GM21526 (cell line): ENCODE measurements at regions not wholly inside any gene's neighbourhood (a gene's known extent, or its start where the extent isn't known, plus 50 kb on each side); places are given as distances from the start of the nearest gene placed in this dataset.

ENCODE experiments used
- ATAC-seq: cut with Tn5 transposase; IDR thresholded peaks from one replicate; pipeline ENCODE4 v1.9.1; 2021; ENCODE audit warnings: moderate library complexity; ENCODE audit not compliant: unreplicated experiment, low FRiP score

DNA sequence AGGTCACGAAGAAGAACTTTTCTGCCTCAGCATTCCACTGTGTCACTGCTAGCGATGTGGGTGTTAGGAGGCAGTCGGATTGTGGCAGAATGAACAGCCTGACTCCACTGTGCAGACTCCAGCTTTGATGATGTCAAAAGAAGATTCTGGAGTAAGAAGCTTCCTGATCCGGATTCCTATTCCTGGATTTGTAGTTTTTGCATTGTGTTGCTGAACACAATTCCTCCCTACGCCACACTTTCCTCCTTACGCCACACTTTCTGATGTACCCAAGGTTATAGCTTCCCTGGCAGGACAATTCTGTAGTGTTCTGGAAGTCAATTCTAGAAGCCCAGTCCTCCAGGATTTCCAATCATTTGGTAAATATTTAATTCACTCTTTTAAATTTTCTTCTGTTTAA, 665.2 kb upstream of the ADGRL2 start:
- ATAC-seq: no peak

DNA sequence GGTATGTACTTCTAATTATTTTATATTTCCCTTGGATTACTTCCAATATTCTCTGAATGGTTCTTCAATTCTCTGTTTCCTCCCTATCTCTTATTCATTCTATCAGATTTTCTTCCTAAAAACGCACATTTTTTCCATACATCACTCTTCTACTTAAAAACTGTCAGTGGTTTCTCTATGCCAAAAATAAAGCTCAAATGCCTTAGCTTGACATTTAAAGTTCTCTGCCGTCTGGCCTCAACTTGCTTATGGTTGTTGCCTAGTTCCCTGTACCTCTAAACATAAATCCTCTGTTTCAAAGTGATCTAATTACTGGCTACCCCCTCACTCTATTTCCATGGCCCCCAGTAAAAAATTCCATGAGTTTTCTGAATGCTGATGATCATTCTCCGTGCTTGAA, 671.0 kb upstream of the ADGRL2 start:
- ATAC-seq: no peak

DNA sequence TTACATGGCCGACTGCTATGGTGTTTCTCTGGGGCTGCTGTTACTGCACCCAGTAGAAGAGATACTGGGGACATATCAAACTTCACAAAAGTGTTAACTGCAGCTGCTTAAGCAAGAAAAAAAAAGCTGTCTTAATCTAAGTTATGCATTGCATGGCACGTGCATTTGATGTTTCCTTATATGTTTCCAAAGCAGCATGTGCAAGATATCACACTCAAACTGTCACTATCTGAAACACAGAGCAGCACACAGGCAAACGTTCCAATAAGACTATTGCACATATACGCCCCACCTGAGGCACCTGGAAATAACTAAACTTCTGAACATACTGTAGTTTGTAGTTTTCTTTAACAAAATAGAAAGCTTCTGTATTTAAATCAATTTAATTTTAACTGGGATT, 671.4 kb upstream of the ADGRL2 start:
- no peak for ATAC-seq

DNA sequence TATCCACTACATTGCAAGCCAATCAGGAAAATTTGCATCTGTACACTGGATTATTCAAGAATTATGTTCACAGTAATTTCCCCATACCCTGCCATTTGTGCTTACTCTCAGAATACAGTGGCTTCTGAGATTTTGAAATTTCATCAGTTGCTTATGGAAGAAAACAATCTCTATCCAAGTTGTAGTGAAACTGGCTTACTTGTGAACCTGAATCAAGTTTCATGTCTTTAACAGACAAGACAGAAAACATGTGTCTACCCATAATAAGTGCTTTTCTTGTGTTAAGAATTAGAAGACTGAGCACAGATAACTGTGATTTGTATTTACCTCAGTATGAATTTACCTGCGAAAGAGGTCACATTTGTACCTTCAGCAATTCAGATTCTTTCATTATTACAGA, 672.7 kb upstream of the ADGRL2 start:
- no peak for ATAC-seq

DNA sequence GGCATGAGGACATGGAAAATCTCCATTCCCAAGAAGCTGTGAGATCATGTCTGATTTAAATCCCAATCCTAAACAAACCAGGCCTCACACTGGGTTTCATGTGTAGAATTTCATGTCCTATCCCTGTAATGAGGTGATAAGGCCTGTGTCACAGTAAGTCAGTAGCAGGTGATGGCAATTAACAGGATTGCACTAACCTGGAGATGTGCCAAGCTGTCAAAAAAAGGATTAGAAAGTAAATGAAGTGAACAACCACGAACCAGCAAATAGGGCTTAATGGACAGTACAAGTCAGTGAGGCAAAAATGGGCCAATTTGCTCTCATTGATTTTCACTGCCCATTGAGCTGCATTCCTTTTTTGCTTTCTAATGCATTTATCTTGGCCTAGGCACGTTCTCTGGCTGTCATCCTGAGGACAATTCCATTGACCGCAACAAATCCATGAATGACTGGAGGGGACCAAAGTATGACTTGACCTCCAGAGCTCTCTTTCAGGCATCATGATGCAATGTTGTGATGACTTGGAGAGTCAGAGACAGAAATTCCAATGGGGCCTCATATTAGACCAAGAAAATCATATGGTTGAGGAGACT, 673.6 kb upstream of the ADGRL2 start:
- no peak for ATAC-seq

DNA sequence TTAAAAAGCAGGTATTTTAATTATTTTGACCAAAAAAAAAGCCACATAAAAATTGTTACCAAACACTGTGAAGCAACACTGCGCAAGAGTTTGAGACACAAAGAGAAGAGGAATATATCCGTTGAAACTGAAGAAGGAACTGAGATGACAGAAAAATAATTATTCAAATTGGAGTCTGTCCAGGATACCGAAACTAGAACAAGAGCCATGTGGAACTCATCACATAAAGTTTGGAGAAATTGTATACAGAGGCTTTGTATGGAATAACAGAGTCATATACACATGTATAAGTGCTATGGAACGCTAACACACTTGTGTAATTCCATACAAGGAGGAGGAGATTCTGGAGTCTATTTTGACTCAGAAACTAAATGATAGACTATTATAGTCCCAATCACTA, 675.1 kb upstream of the ADGRL2 start:
- no peak for ATAC-seq

DNA sequence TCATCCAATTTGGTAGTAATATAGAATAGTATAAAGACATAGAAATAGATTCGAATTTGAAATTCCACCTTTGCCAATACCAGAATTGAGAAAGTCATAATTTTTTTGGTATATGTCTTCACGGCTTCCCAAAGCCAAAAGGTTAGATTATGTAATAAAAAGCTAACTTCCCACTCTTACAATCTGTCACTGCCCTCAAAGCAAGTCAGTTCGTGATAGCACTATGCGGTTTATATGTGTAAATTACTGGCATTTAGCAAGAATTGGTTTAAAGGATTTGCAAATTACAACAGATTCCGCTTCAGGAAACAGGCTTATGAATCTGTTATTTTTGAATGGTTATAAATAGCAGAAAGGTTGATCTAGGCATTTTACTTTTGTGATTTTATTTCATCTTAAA, 679.4 kb upstream of the ADGRL2 start:
- no peak for ATAC-seq

DNA sequence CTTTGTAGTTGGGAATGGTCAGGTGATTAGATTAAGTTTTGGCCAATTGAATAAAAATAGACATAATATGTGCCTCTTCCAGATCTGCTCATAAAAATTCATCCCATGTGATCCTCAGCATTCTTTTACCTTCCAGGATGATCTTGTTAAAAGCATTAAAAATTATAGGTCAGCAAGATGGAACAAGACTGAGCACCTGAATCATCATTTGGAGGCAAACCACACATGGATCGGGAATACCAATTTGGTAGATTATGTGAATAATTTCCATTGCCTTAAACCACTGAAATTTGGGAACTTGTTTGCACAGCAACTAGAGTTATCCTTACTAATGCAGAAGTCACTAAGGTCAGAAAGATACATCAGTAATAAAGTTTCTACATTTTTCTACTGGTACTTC, 681.4 kb upstream of the ADGRL2 start:
- no peak for ATAC-seq

DNA sequence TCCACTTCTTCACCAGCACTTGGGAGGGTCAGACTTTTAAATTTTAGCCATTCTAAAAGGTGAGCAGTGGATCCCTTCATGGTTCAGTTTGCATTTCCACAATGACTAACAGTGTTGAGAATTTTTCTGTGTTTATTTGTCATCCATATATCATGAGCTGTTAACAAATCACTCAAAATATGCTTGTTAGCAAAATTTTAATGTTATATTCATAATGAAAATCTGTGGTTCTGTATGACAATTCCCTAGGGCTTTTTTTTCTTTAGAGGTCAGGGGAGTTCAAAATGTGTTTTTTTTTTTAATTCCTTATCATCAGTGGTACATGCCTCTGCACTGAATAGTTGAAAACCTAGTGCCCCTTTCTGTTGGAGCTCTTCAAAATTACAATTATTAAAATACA, 682.2 kb upstream of the ADGRL2 start:
- ATAC-seq: no peak

DNA sequence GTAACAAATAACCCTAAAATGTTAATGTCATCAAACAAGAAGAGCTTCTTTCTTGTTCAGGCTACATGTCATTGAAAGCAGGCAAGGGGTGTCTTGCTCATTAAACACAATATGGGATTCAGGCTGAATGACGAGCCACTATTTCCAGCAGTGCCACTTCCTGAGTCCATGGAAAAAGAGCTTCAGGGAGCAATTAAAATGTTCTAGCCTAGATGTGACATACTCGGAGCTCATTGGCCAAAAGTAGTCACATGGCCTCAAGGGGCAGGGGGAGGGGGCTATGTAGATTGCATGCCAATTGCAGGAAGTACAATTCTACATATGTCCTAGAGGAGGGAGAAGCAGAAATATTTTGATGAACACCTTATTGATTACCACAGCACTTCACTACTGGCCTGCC, 685.3 kb upstream of the ADGRL2 start:
- no peak for ATAC-seq

DNA sequence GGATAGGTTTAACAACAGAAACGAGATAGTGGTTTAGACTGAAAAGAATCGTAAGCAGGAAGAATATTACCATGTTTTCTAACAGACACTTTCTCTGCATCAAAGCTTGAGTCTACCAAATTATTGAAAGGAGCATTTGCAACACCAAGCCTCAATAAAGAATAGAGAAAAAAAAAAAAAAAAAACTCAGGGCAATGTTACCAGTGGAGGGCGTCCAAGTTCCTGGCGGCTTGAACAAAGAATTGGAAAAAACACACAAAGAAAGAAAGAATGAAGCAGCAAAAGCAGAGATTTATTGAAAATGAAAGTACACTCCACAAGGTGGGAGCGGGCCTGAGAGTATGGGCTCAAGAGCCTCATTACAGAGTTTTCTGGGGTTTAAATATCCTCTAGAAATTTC, 686.5 kb upstream of the ADGRL2 start:
- ATAC-seq: no peak

DNA sequence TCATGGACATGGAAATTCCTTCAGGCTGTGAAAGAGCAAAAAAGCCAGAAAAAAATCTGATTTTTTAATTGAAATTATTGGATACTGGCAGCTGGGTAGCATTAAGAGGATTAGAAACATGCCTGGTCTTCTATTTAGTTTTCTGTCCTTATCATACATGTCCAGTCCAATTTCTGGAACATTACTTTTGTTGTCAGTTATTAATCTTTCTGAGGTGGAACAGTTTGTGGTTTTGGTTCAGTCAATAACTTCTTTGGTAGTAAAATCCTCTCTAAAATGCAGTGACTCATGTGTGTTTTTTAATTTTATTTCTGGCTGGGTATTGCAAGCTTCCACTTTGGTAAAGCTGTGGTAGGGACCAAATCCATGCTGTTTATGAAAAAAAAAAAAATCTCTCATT, 687.0 kb upstream of the ADGRL2 start:
- ATAC-seq: no peak

DNA sequence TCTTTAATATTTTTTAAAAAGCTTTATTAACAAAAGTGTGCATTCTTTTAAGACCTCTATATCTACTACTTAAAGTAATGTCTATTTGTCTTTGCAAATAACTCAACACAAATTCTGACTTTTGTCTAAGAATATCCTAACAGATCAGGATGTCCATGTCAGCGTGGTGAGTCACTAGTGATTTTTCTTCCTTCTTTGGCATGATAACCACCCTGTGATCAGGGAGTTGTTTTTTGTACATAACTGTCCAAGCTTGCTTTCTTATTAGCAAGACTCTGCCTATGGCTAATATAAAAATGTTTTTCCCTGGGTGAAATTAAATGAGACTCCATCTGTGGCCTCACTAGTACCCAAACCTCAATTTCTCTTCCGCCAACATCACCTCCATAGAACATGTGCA, 688.9 kb upstream of the ADGRL2 start:
- ATAC-seq: no peak

DNA sequence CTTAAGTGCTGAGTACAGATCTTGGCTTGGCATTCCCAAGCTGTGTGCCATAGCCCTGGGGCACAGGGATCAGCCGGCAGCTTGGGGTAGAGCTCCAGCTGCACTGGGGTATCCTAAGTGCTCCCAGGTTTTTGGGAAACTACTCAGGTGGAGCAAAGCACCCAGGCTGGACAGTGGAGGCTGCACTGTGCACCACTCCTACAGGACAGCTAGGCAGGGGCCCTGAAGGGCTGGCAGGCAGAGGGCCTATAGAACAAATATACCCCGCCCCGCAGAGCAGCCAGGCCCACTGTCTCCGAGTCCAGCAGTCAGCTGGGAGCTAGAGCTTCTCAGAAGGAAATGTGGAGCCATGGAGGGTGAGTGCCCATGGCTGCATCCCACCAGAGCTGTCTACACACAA, 691.7 kb upstream of the ADGRL2 start:
- no peak for ATAC-seq

DNA sequence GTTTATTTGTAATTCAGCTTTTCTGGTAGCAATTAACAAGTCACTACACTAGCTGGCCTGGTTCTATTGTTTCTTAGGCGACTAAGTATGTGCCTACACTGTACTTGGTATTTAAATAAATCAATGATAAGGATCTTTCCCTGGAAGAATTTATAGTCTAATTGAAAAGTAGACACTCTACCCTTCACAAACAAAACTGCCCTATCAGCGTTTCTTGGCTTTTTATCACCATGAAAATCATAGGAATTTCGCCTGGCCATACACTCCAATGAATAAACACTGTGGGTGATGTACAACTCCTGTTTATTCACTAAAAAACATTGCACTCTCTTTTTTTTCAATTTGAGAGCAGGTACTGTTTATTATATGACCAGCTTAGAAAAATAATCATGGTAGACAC, 702.9 kb upstream of the ADGRL2 start:
- no peak for ATAC-seq

DNA sequence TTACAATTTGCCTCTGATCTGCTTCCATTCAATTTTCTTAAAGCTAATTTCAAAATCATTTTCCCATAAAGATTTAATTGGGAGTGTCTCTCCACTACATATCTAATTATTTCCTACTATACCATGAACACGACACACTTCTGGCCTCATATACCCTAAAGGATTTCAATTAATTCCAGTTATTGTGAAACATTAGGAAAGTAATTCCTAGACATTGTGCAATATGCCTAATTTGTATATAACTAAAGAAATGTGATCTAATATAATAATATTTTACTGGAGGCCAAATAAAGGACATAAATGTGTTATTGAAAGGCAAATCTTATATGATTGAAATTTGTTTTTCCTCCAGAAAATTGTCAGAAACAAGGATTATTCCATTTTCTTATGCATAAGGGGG, 727.2 kb upstream of the ADGRL2 start:
- ATAC-seq: no peak

DNA sequence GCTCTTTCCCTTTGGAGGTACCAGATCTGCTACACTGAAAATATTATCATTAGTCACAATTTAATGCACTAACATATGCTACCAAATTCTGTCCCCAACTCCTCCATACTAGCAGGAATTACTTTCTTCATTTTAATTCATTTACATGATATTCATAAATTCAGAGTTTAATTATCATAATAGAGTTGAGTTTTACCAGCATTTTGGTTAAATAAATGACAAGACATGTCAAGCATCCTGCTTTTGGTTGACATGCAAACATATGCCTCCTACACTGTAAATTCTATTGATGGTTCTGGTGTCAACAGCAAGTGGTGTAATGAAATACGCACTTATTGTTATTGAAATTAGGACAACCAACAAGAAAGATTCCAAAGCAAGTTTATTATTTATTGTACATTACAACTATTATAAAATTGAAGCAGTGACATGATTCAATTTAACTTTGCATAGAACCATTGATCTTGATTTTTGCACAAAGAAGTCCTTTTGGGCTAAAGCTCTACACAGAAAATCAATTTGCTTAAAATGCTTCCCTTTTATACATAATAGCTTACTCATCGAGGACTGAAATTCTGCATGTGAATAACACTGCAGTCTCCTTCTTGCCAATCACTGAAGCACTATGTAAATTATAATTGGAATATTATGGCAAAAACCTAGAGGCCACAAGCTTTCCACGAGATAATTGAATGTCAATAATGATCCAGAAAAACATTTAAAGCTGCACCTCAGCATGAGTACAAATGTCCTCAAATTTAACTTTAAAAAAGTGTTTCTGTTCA, 728.6 kb upstream of the ADGRL2 start:
- no peak for ATAC-seq

DNA sequence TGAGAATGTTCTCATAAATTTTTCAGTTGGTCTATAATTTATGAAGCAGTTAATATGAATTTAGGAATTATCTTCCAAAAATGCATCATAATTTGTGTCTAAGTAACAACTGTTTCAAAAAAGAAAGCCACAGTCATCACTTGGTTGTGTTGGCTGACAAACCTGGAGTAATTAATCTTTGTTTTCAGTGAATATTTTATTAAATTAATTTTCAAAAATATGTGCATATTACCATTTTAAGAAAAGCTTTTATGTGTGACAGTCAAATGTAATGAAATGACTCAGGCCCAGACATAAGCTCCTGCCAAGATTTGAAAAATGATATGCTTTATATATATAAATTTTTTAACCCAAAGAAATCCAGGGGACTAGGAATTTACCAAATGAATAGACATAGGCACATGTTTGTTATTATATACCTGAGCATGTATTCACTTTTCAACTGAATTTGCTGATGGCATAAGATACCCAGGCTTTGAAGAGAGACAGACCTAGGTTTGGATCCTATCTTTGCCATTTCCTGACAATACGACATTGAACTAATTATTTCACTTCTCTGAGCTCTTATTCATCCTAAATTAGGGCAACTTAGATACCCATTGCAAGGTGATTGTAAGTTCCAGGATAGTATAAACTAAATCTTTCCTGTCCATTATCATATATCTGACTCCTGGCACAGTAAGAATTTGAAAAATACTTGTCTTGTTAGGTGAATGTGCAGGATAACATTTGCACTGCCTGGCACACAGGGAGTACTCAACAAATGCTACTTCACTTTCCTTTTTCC, 729.5 kb upstream of the ADGRL2 start:
- no peak for ATAC-seq

DNA sequence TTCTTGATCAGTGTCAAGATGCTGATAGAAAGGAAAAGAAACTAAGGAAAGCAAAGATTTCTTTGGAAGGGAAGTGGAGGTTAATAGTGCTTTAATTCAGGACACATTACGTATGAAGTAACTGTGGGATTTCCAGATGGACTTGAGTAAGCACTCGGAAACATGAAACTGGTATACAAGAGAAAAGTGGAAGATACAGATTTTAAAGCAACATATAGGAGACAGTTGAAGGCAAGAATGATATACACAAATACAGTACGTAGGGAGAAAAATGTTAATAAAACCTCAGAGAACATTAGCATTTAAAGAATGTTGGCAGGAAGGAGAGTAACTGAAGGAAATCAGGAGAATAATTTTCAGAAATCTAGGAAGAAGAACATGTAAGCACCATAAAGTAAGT, 730.9 kb upstream of the ADGRL2 start:
- ATAC-seq: no peak

DNA sequence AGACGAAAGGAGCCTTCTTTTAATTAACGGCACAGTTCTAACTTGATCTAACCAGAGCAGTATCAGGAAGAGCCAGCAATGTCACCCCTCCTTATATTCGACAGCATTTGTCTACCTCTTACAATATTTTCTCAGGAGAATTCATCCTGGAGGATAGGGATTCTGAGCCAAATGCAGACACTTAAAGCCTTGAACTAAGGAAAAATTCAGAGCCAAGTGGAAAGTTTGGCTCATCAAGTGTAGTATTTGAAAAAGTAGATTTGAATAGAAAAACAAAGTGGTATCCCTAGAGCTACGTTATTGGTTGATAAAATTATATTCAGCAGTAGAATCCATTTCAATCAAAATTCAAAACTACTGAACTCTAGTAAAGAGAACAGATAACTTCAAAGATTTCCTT, 732.0 kb upstream of the ADGRL2 start:
- no peak for ATAC-seq

DNA sequence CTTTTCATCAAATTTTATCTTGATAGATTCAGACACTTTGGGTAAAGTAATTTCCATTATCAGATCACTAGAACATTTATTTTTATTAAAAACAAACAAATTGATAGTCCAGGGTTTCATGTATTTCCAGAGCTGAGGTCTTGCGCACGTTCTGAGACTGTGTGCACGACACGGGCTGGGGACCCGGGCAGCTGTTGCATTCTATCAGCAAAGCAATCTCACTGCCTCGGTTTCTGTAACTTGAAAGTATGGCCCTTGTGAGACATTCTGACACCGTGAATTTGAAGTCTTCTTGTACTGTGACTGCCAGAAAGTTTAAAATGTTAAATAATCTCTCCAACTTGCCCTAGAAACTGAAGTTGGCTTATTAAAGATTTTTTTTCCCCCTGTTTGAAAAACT, 746.9 kb upstream of the ADGRL2 start:
- no peak for ATAC-seq

DNA sequence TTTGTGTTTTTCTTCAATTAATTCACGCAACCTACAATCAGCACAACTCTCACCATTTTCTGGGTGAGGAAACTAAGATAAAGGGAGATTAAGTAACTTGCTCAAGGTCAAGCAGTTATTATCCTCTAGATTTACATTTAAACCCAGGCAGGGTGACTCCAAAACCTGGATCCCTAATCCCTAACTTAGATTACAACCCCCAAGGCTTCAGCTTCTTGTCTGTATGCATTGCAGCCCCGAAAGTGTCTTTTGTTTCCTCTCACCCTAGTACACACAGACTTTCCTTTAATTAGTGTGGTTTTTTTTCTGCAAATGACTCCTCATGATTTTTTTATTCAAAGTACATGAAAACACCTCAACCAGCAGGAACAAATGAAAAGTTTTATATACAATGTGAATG, 748.6 kb upstream of the ADGRL2 start:
- no peak for ATAC-seq
